HG03175 (cell line): ENCODE measurements at regions not wholly inside any gene's neighbourhood (a gene's known extent, or its start where the extent isn't known, plus 50 kb on each side); places are given as distances from the start of the nearest gene placed in this dataset.
"Not testable (repeated sequence)": the region's sequence is repeated elsewhere in the genome, so short reads cannot be mapped to it uniquely, and the experiment has no call there.

ENCODE experiments used
- ATAC-seq: cut with Tn5 transposase; IDR thresholded peaks from one replicate; pipeline ENCODE4 v1.9.1; 2021; ENCODE audit warnings: mild to moderate bottlenecking, moderate library complexity; ENCODE audit not compliant: unreplicated experiment

DNA sequence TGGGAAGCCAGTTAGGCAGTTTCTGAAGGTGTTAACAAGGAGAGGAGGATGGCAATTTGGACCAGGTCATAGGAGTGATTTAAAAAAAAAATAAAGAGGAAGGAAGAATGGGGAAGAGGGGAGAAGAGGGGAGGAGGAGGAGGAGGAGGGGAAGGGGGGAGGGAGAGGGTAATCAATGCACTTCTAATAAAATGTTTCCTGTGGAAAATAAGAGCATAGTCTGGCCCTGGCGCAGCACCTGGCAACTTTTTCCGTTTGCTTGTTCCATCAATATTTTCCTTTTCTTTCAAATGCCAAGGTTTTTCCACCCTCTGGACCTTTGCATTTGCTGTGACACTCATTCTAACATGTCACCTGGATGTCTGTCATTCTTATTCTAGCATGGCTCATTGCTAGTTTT is 308.2 kb downstream of the PPP1R3A start:
- no peak for ATAC-seq

DNA sequence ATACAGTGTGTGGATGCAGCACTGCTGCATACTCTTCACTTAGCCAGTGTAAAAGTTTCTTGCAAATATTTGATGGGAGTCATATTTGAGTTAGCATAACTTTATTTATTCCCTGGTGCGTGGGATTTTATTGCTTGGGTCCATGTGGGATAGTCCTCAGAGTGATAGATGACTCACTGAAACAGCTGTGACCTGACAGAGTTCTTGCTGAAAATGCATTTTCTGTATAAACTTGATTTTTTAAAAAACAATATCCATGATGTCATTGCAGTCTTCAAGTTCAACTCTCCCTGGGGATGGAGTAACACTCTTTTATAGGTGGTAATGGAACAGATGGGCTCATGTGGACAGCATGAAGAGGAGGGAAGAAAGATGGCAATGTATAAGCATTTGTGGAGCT is 310.0 kb downstream of the PPP1R3A start:
- ATAC-seq: no peak

DNA sequence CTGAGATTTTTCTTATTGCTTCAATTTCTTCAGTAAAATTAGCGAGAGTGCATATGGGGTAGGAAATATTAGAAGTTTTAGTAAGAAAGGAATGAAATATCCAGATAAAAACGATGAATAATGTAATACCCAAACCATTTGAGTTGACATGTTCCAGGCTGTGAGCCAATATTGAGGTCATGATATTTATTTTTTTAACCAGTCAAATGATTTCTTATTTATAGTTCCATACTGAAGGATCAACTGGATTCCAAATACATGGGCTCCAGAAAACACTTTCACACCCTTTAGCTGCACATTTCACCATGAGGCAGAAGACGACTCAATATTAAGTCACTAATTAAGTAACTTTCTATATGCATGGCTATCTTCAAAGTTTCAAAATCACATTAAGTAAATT is 312.5 kb downstream of the PPP1R3A start:
- no peak for ATAC-seq

DNA sequence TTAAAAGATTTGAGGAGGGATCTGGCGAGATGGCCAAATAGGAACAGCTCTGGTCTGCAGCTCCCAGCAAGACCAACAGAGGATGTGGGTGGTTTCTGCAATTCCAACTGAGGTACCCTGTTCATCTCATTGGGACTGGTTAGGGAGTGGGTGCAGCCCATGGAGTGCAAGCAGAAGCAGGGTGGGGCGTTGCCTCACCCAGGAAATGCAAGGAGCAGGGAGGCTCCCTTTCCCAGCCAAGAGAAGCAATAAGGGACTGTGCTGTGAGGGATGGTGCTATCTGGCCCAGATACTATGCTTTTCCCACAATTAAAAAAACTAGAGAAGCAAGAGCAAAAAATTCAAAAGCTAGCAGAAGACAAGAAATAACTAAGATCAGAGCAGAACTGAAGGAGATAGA is 318.4 kb downstream of the PPP1R3A start:
- not testable (repeated sequence) for ATAC-seq

DNA sequence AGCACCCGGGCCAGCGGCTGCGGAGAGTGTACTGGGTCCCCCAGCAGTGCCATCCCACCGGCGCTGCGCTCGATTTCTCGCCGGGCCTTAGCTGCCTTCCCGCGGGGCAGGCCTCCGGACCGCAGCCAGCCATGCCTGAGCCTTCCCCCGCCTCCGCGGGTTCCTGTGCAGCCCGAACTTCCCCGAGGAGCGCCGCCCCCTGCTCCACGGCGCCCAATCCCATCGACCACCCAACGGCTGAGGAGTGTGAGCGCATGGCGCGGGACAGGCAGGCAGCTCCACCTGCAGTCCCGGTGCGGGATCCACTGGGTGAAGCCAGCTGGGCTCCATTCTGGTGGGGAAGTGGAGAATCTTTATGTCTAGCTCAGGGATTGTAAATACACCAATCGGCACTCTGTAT is 325.4 kb downstream of the PPP1R3A start:
- not testable (repeated sequence) for ATAC-seq

DNA sequence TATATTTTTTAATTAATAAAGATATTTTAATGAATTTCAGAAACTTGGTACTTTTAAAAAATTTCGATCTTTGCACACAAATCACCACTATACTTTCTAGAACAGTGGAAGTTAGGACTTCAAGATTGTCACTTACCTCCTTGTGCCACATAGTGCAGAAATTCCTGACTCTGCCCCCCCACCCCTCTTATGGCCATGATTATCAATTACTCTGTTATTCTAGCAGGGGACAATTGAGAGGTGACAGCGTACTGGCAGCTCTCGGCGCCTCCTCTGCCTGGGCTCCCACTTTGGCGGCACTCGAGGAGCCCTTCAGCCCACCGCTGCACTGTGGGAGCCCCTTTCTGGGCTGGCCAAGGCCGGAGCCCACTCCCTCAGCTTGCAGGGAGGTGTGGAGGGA is 325.9 kb downstream of the PPP1R3A start:
- not testable (repeated sequence) for ATAC-seq

DNA sequence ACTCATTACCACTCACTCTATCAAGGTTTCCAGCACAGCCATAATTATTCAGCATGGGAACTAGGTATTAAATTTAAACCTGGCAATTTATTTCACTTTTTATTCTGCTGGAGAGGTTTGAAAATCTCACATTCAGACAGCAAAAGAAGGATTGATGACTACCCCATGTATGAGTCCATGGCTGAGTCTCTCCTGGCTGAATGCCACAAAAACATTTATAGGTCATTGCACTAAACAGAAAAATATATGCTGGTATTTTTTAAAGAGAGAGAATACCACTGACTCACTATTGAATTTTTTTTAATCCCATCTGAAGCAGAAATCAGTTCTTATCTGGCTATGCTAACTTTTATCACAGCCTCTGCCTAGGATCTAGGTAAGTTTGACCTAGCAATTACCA is 336.3 kb downstream of the PPP1R3A start:
- no peak for ATAC-seq

DNA sequence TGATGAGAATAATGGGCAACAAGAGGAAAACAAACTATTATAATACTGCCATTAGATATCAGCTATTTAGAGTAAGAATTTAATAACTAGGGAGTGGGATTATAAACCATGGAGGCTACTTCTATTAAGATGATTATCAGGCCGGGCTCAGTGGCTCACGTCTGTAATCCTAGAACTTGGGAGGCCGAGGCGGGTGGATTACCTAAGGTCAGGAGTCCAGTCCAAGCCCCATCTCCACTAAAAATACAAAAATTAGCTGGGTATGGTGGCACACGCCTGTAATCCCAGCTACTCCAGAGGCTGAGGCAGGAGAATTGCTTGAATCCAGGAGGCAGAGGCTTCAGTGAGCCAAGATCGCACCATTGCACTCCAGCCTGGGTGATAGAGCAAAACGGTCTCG is 355.6 kb downstream of the PPP1R3A start:
- not testable (repeated sequence) for ATAC-seq

DNA sequence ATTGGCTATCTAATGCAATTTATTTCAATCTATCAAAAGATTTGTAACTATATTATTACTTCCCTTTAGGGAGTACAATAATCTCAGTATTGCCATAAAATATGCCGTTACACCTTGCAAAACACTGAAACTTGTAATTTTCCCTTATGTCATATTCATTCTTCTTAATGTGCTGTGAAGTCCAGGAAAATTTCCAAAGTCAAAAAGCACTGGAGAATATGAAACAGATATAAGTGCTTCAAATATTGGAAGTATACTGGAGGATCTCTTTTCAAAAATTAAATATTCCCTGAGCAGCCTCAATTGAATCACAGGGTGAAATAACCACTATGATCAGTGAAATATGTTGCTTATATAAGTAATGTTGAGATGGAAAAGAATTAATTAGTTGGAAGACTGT is 356.0 kb downstream of the PPP1R3A start:
- no peak for ATAC-seq

DNA sequence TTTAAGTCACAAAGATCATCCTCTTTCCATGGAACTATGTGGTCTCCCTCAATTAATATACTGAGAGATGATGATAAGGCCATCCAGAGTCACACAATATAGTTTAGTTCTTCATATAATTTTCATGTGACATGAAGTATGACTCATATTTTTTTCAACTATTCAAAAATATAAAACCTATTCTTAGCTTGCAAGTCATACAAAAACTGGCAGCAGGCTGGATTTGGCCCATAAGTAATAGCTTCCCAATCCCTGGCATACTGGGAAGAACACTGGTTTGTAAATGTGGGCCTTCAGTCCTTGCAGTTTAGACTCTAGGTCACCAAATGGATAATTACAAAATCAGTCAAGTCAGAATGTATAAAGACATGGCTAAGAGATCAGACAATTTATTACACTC is 356.6 kb downstream of the PPP1R3A start:
- ATAC-seq: no peak

DNA sequence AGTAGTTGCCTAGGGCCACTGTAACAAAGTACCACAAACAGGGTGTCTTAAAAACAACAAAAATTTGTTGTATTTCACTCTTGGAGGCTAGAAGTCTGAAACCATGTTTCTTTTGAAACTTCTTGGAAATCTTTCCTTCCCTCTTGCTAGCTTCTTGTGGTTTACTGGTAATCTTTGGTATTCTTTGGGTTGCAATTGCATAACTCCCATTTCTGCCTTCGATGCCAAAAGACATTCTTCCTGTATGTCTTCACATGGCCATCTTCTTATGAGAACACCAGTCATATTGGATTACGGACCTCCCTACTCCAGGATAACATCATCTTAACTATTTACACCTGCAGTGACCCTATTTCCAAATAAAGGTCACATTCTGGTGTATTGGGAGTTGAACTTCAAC is 357.4 kb downstream of the PPP1R3A start:
- no peak for ATAC-seq

DNA sequence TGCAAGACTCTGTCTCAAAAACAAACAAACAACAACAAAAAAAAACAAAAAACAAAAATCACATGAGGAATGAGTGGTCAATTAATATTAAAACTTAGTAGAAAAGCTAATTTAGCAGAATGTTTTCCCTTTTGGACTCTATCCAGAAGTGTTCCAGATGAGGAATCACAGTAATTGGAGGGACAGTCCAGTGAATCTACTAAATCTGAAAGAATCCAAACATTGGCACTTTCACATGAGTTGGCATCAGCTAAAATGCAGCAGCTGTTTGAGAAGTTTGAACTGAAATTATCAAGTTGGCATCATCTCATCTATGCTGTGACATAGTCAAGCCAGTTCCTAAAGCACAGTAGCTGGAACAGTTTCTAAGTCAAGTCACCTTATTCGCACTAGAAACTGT is 367.8 kb downstream of the PPP1R3A start:
- ATAC-seq: no peak

DNA sequence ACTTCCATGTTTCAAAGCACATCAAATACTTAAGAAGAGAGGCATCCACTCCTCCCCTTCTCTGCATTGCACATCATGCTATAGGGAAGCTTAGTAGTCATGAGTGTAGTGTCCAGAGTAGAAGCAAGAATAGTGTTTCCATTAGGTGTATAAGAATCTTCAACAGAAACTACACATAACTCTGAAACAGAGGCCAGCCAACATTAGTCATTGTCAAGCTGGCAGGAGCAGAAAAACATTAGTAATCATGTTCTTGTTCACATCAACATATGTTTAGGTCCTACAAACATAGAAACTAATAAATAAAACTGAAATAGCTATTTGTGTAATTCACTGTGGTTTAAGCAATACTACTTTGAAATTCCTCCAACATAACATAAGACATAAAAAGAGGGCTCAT is 370.2 kb downstream of the PPP1R3A start:
- ATAC-seq: no peak

DNA sequence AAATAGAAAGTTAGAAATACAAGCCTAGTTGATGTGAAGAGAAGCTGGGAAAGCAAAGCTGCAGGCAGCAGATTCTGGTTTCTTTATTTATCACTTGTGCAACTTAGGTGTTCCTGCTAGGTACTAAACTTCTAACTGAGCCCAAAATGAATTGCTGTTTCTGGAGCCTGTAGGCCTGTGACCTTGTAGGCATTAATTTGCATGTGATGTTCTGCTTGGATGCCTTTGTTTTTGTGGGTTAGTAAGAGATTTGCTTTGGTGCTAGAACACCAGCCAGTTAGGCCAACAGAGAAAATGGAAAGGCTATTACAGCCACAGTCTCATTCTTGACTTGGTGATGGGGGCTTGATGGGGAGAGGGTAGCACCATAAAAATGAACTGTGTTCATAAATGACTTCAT is 370.7 kb downstream of the PPP1R3A start:
- no peak for ATAC-seq

DNA sequence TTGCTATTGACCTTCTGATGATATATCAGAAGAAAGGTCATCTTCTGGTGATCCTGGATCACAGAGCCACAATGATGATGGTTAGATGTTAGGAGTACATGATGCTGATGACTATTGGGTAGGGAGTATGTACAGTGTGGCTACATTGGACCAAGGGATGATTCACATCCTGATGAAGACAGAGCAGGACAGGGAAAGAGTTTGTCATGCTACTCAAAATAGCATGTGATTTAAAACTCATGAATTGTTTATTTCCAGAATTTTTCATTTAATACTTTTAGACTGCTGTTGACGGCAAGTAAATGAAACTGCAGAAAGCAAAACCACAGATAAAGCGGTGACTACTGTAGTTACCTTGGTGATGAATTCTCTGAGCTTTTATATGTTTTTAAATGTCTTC is 397.3 kb downstream of the PPP1R3A start:
- no peak for ATAC-seq

DNA sequence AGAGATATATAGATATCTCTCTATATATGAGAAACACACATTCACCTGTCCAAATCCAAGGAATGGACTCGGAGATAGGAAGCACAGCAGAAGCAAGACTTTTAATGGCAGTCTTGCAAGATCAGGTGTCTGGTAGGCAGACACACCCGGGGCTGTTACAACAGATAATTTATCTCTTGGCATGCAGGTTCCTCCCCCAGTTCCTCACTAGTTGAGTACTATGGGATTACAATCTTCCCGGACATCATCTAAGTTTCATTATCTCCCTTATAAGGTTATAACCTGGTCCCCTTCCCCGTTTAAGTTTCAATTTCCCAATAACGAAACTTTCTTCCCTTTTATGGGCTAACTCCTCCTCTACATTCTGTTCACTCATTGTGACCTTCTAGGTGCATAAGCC is 399.3 kb downstream of the PPP1R3A start:
- ATAC-seq: no peak

DNA sequence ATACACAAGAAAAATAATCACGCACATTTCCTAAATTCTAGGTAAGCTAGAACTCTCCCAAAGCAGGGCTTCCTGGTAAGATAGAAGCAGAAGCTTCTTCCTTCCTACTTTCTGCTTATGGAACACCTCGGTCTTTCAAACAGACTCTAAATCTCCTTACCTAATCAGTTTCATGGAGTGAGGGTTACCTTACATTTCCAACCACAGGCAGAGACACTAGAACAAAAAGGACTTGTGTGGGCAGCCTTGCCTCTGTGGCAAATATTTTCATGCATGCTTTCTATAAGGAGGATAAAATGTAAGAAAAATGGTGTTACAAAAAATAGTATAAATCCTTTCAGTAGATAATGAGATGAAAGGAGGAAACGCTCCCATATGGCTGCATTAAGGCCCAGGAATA is 386.3 kb upstream of the SMIM30 start:
- ATAC-seq: no peak

DNA sequence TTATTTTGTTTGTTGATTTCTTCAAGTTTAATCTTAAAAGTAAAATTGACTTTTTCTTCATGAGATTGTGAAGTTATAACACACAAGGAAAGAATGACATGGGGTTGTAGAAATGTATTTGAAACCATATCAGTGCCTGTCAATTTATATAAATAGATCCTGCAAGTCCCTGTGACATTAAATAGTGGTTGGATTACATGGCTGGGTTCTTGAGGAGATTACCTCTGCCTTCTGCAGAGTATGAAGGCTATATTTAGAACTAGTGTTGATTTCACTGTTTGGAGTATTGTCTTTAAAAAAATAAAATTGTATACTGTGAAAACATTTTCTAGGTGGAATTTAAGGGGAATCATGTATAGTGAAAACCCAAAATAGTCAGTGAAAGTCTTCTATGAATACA is 385.8 kb upstream of the SMIM30 start:
- ATAC-seq: no peak

DNA sequence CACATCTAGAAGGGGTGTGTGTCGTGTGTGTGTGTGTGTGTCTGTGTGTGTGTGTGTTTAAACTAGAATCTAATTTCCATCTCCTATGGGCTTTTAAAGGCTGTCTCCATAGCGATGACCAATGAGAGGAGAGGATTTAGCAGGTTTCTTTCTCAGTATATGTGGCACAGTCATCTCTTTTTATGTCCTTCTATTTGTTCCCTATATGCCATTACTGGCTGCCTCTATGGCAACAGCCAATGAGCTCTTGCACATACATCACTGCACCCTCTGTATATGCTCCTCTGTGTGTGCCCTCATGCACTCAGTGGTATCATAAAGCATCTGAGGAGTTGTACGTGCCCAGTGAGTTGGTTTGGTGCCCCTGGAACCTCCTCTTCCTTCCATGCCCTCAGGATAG is 378.2 kb upstream of the SMIM30 start:
- ATAC-seq: not testable (repeated sequence)

DNA sequence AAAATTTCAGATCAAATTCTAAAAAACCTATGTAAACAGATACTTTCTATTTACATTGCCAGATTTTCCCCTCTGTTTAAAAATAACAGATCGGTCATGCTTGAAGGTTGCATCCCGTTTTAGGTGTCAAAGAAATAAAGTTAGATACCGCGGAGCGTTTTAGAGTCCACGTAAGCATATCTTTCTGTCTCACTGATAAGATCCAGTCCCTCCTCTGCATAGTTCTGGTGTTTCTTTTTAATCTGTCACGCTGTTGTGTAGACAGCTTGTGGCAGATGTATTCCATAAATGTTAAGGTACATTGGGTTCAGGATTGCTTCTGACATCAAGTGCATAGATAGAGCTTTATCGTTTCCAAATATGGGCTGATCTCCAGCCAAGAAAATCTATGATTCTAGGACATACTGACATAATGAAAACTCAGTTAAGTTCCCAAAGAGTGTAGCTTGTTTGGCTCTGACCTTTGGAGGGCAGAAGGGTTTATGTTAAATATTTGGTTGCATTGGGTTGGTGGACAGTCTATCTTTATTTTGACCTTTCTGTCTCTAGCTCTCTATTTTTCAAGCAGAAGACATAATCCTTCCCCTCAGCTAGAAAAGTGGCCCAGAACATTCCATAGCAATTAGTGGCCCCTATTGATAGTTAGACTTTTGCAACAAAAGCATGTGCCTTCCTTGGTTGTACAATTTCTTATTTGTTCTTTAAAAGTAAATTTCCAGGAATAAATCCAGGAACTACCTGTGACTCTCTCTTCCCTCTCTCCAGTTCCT is 376.6 kb upstream of the SMIM30 start:
- ATAC-seq: not testable (repeated sequence)

DNA sequence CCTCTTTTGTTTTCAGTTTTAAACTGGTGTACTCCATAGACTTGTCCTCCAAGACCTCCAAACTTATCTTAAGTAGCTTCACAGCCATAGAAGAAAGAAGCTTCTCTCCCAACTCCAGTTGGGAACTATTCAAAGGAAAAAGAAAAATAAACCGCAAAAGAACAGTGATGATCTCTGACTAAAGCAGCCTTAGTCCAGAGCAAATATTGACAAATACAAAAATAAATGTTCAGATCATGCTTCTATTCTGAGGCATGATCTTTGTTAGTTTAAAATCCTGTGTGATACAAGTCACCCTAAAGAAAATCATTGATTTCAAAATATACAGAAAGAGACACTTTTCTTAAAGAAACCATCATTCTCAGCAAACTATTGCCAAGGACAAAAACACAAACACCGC is 373.0 kb upstream of the SMIM30 start:
- ATAC-seq: no peak

DNA sequence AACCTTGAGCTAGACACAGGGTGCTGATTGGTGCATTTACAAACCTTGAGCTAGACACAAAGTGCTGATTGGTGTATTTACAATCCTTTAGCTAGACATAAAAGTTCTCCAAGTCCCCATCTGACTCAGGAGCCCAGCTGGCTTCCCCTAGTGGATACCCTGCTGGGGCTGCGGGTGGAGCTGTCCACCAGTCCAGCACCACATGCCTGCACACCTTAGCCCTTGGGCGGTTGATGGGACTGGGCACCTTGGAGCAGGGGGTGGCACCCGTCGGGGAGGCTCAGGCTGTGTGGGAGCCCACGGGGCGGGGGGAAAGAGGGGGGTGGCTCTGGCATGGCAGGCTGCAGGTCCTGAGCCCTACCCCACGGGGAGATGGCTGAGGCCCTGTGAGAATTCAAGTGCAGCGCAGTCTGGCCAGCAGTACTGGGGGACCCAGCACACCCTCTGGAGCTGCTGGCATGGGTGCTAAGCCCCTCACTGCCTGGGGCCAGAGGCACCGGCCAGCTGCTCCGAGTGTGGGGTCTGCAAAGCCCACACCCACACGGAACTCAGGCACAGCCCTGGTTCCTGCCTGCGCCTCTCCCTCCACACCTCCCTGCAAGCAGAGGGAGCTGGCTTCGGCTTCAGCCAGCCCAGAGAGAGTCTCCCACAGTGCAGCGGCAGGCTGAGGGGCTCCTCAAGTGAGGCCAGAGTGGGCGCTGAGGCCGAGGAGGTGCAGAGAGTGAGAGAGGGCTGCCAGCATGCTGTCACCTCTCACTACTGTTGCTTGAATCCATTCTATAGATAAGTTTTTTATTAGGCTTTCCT is 369.8 kb upstream of the SMIM30 start:
- ATAC-seq: no peak
